Neural cell (in vitro differentiated cells): ENCODE measurements at regions not wholly inside any gene's neighbourhood (a gene's known extent, or its start where the extent isn't known, plus 50 kb on each side); places are given as distances from the start of the nearest gene placed in this dataset.

ENCODE experiments used
- H2AFZ ChIP-seq: fragments of 200-600, 300-800 bp; sonication (generic), shearing (Covaris generic); 2 replicates; pipeline ENCODE4 v1.6.0; 2014; ENCODE audit warnings: low read depth, mild to moderate bottlenecking, antibody characterized with exemption, low read length, moderate library complexity
- H3F3A ChIP-seq: fragments of 200-600 bp; shearing (Covaris generic); 2 replicates; pipeline ENCODE4 v1.6.1; 2016; ENCODE audit warnings: mild to moderate bottlenecking, moderate library complexity, mixed read lengths, antibody characterized with exemption, low read length; ENCODE audit not compliant: insufficient read depth, poor library complexity, severe bottlenecking
- H3K27ac ChIP-seq: fragments of 200-600, 300-800 bp; sonication (generic), shearing (Covaris generic); 2 replicates; pipeline ENCODE4 v1.5.1; 2014; ENCODE audit warnings: mild to moderate bottlenecking, low read length, moderate library complexity
- H3K27me3 ChIP-seq: fragments of 300-800, 200-600 bp; sonication (generic), shearing (Covaris generic); 2 replicates; pipeline ENCODE4 v1.6.0; 2014; ENCODE audit warnings: mild to moderate bottlenecking, low read depth, low read length, moderate library complexity; ENCODE audit not compliant: insufficient read depth
- H3K36me3 ChIP-seq: fragments of 300-800, 200-600 bp; sonication (generic), shearing (Covaris generic); 2 replicates; pipeline ENCODE4 v1.5.1; 2014; ENCODE audit warnings: mild to moderate bottlenecking, antibody characterized with exemption, low read length, moderate library complexity; ENCODE audit not compliant: insufficient read depth
- H3K4me2 ChIP-seq: fragments of 300-800, 200-600 bp; sonication (generic), shearing (Covaris generic); 2 replicates; pipeline ENCODE4 v1.6.0; 2014; ENCODE audit warnings: mild to moderate bottlenecking, low read length
- H3K4me3 ChIP-seq: fragments of 300-800, 200-600 bp; sonication (generic), shearing (Covaris generic); 2 replicates; pipeline ENCODE4 v1.5.1; 2014; ENCODE audit warnings: mild to moderate bottlenecking, low read length, moderate library complexity
- H3K79me2 ChIP-seq: fragments of 200-600 bp; shearing (Covaris generic); replicated peaks from 2 replicates; pipeline ENCODE4 v1.6.0; 2014; ENCODE audit warnings: mild to moderate bottlenecking, low read length, moderate library complexity; ENCODE audit not compliant: insufficient read depth
- H3K9ac ChIP-seq: fragments of 300-800, 200-600 bp; sonication (generic), shearing (Covaris generic); 2 replicates; pipeline ENCODE4 v1.6.1; 2016; ENCODE audit warnings: mild to moderate bottlenecking, low read length, mixed read lengths
- H3K9me2 ChIP-seq: fragments of 200-600 bp; shearing (Covaris generic); 2 replicates; pipeline ENCODE4 v1.6.1; 2016; ENCODE audit warnings: mild to moderate bottlenecking, low read length, mixed read lengths; ENCODE audit not compliant: insufficient read depth
- H3K9me3 ChIP-seq: fragments of 200-600, 300-800 bp; sonication (generic), shearing (Covaris generic); 2 replicates; pipeline ENCODE4 v1.6.1; 2016; ENCODE audit warnings: mild to moderate bottlenecking, mixed run types, low read length, moderate library complexity, mixed read lengths
- H4K20me1 ChIP-seq: fragments of 200-600 bp; shearing (Covaris generic); 2 replicates; pipeline ENCODE4 v1.6.1; 2016; ENCODE audit warnings: mild to moderate bottlenecking, mixed run types; ENCODE audit not compliant: insufficient read depth
- EP300 ChIP-seq: fragments of 450-650 bp; conservative IDR thresholded peaks from 2 replicates; pipeline ENCODE4 v1.6.1; 2014; ENCODE audit warnings: antibody characterized with exemption, mild to moderate bottlenecking, moderate library complexity; ENCODE audit not compliant: poor library complexity, severe bottlenecking
- EZH2 ChIP-seq: fragments of 200-600, 300-800 bp; shearing (Covaris generic), sonication (generic); IDR thresholded peaks from 2 replicates; pipeline ENCODE4 v1.6.1; 2014; ENCODE audit warnings: antibody characterized with exemption, low read length, borderline replicate concordance, mild to moderate bottlenecking; ENCODE audit not compliant: insufficient read depth, poor library complexity, severe bottlenecking
- MXI1 ChIP-seq: fragments of 450-650 bp; conservative IDR thresholded peaks from 2 replicates; pipeline ENCODE4 v1.6.1; 2014; ENCODE audit warnings: antibody characterized with exemption, mild to moderate bottlenecking; ENCODE audit not compliant: poor library complexity, severe bottlenecking
- POLR2AphosphoS5 ChIP-seq: IDR thresholded peaks from 2 replicates; pipeline ENCODE4 v1.6.1; 2012
- REST ChIP-seq: IDR thresholded peaks from 2 replicates; pipeline ENCODE4 v1.6.1; 2012; ENCODE audit warnings: borderline replicate concordance
- SMC3 ChIP-seq: fragments of 450-650 bp; conservative IDR thresholded peaks from 2 replicates; pipeline ENCODE4 v1.6.1; 2014; ENCODE audit warnings: antibody characterized with exemption, mild to moderate bottlenecking, moderate library complexity; ENCODE audit not compliant: poor library complexity
- TAF1 ChIP-seq: IDR thresholded peaks from 2 replicates; pipeline ENCODE4 v1.6.1; 2012; ENCODE audit warnings: low read depth

- no peak for TF ChIP-seq TAF1
- no peak for TF ChIP-seq MXI1
- no peak for TF ChIP-seq REST
- no peak overlapping the region for H3K27ac ChIP-seq
Measured at GRCh38 chr4:20022471-20022870, 229.2 kb upstream of the SLIT2 start.

GRCh38 chr4:20020056-20020455 is 231.6 kb upstream of the SLIT2 start:
- Histone ChIP-seq H3F3A (no peaks in the 10 kb centered on the region), H2AFZ (no peak overlapping the region), H4K20me1 (no peaks in the 10 kb centered on the region), H3K9me3 (no peaks in the 10 kb centered on the region), H3K9me2 (no peaks in the 10 kb centered on the region), H3K27ac (no peak overlapping the region), H3K4me3 (no peak overlapping the region), H3K36me3 (no peaks in the 10 kb centered on the region), H3K27me3 (no peaks in the 10 kb centered on the region), H3K4me2 (no peak overlapping the region), H3K9ac (no peak overlapping the region), H3K79me2 (no peaks in the 10 kb centered on the region)
- TF ChIP-seq EZH2: no peak

More at GRCh38 chr4:20022471-20022870, 229.2 kb upstream of the SLIT2 start:
- Histone ChIP-seq H3K36me3 (no peaks in the 10 kb centered on the region), H2AFZ (no peak overlapping the region), H3K4me2 (no peak overlapping the region), H3F3A (no peaks in the 10 kb centered on the region), H3K4me3 (no peak overlapping the region), H3K79me2 (no peaks in the 10 kb centered on the region), H3K9me2 (no peaks in the 10 kb centered on the region), H4K20me1 (no peaks in the 10 kb centered on the region), H3K27me3 (no peaks in the 10 kb centered on the region), H3K9ac (no peak overlapping the region), H3K9me3 (no peaks in the 10 kb centered on the region)

GRCh38 chr4:20019310-20020015 is 232.2 kb upstream of the SLIT2 start:
- Histone ChIP-seq H2AFZ (no peak overlapping the region), H3K36me3 (no peaks in the 10 kb centered on the region), H3K9me2 (no peaks in the 10 kb centered on the region), H4K20me1 (no peaks in the 10 kb centered on the region), H3K9me3 (no peaks in the 10 kb centered on the region), H3K9ac (no peak overlapping the region), H3K4me3 (no peak overlapping the region), H3K27me3 (no peaks in the 10 kb centered on the region), H3K4me2 (no peak overlapping the region), H3K79me2 (no peaks in the 10 kb centered on the region), H3K27ac (no peak overlapping the region), H3F3A (no peaks in the 10 kb centered on the region)
- no peak for TF ChIP-seq TAF1
- no peak for TF ChIP-seq REST
- no peak for TF ChIP-seq POLR2AphosphoS5
- TF ChIP-seq SMC3: no peak
- TF ChIP-seq EP300: no peak
